ENCODE measurements at regions not wholly inside any gene's neighbourhood (a gene's known extent, or its start where the extent isn't known, plus 50 kb on each side); places are given as distances from the start of the nearest gene placed in this dataset.

GRCh38 chr18:28972333-28972907, 795.5 kb upstream of the CDH2 start:
- TF ChIP-seq RFX5 (IDR thresholded peaks at IDR 0.05) = no peak
- TF ChIP-seq USF2 (IDR thresholded peaks at IDR 0.05) = no peak
- no peak for TF ChIP-seq CTCF (IDR thresholded peaks at IDR 0.05)
- TF ChIP-seq FOSL2 (IDR thresholded peaks at IDR 0.05) = no peak
- no peak for TF ChIP-seq FOSL2 (CRISPR knock-in tag; IDR thresholded peaks at IDR 0.05)
- no peak for TF ChIP-seq POLR2A (IDR thresholded peaks at IDR 0.05; ENCODE audit: low read length)
- no peak for TF ChIP-seq ELK1 (IDR thresholded peaks at IDR 0.05; ENCODE audit: low read depth, low read length)
- TF ChIP-seq KDM5A (IDR thresholded peaks at IDR 0.05) = no peak
- no peak for TF ChIP-seq SREBF2 (IDR thresholded peaks at IDR 0.05)
- no peak for TF ChIP-seq MAX (IDR thresholded peaks at IDR 0.05)
